ENCODE measurements at regions not wholly inside any gene's neighbourhood (a gene's known extent, or its start where the extent isn't known, plus 50 kb on each side); places are given as distances from the start of the nearest gene placed in this dataset.

DNA sequence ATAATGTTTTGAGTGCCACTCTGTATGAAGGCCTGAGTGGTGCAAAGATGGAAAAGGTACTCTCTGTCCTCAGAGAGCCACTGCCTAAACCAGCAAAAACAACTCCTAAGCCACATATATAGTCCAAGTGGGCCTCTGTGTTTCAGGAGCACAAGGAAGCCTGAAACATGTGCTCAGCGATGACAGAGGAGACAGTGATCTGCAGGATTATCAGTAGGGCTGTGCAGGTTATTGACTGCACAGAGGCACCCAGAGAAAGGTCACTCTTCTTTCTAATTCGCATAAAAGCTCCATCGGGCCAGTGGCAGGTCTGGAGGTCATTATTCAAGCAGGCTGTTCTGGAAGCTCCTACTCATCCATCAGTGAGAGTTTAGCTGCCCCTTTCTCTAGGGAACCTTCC, 361.9 kb downstream of the BCL11B start:
- Histone ChIP-seq H3K56ac (ENCODE audit: extremely low read depth, insufficient read depth, low read length) (no peak overlapping the region), H3K4me1 (ENCODE audit: control insufficient read depth, insufficient read depth, low read length) (no peaks in the 10 kb centered on the region), H2BK120ac (ENCODE audit: low read depth, low read length) (no peak overlapping the region), H3K36me3 (ENCODE audit: control insufficient read depth, insufficient read depth, low read length) (no peaks in the 10 kb centered on the region), H2AFZ (replicated peaks; ENCODE audit: low read length, poor library complexity) (no peak overlapping the region), H3K79me1 (ENCODE audit: low read depth in 1 of 2, low read length in 2 of 2) (no peaks in the 10 kb centered on the region), H2BK15ac (ENCODE audit: low read depth, low read length) (no peak overlapping the region), H4K8ac (ENCODE audit: low read depth in 2 of 2, low read length in 2 of 2) (no peak overlapping the region), H2AK9ac (replicated peaks; ENCODE audit: low read depth, low read length, poor library complexity) (no peak overlapping the region), H4K20me1 (ENCODE audit: insufficient read depth, low read length) (no peaks in the 10 kb centered on the region), H3K9me3 (ENCODE audit: control insufficient read depth, insufficient read depth, low read length) (peaks cover 30% of the 10 kb centered on the region), H4K5ac (ENCODE audit: low read depth, low read length) (no peak overlapping the region), H3K27ac (ENCODE audit: insufficient read depth, low read length) (no peak overlapping the region), H2AK5ac (ENCODE audit: low read depth, low read length) (no peak overlapping the region), H3K9me1 (ENCODE audit: insufficient read depth, low read length) (no peaks in the 10 kb centered on the region), H3K27me3 (ENCODE audit: control insufficient read depth, insufficient read depth, low read length) (no peaks in the 10 kb centered on the region), H4K91ac (ENCODE audit: insufficient read depth, low read depth, low read length) (no peak overlapping the region), H3K4me3 (ENCODE audit: insufficient read depth, low read depth, low read length) (no peak overlapping the region), H3K4ac (ENCODE audit: low read depth, low read length) (no peak overlapping the region), H3K23ac (ENCODE audit: low read depth, low read length) (no peak overlapping the region), H3K18ac (ENCODE audit: low read depth, low read length) (no peak overlapping the region), H3K14ac (replicated peaks; ENCODE audit: low read depth, low read length) (no peak overlapping the region), H3K4me2 (ENCODE audit: low read depth, low read length) (no peak overlapping the region), H2BK5ac (ENCODE audit: low read depth, low read length, poor library complexity, severe bottlenecking) (no peak overlapping the region), H3K9ac (ENCODE audit: low read depth, low read length) (no peak overlapping the region), H2BK20ac (ENCODE audit: low read depth, low read length) (no peak overlapping the region)
- DNase-seq: no peak
- dilution Hi-C loops (cut with HindIII; ENCODE audit: low sequenced_read_pairs, unreplicated experiment) (no loop called here), in situ Hi-C loops (cut with MboI; ENCODE audit: low sequenced_read_pairs) (no loop called here), intact Hi-C loops (cut with micrococcal nuclease) (no loop called here)
- TF ChIP-seq, protein P1, sequence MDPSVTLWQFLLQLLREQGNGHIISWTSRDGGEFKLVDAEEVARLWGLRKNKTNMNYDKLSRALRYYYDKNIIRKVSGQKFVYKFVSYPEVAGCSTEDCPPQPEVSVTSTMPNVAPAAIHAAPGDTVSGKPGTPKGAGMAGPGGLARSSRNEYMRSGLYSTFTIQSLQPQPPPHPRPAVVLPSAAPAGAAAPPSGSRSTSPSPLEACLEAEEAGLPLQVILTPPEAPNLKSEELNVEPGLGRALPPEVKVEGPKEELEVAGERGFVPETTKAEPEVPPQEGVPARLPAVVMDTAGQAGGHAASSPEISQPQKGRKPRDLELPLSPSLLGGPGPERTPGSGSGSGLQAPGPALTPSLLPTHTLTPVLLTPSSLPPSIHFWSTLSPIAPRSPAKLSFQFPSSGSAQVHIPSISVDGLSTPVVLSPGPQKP (IDR thresholded peaks at IDR 0.05; ENCODE audit: borderline replicate concordance, low read depth, low read length): no peak
- TF ChIP-seq RCOR1 (IDR thresholded peaks at IDR 0.05; ENCODE audit: insufficient replicate concordance, low read length) (no peak), MAFK (IDR thresholded peaks at IDR 0.05; ENCODE audit: low read depth, low read length) (no peak), FOS (IDR thresholded peaks at IDR 0.05; ENCODE audit: low read depth, low read length) (no peak), BHLHE40 (IDR thresholded peaks at IDR 0.05; ENCODE audit: low read depth, low read length) (no peak), SMC3 (IDR thresholded peaks at IDR 0.05; ENCODE audit: low read depth, low read length) (no peak), RFX5 (IDR thresholded peaks at IDR 0.05; ENCODE audit: low read depth, low read length) (no peak), RAD21 (IDR thresholded peaks at IDR 0.05; ENCODE audit: low read length) (no peak), CHD1 (IDR thresholded peaks at IDR 0.05; ENCODE audit: low read depth, low read length) (no peak), MXI1 (IDR thresholded peaks at IDR 0.05; ENCODE audit: borderline replicate concordance, low read depth, low read length) (no peak), CEBPB (IDR thresholded peaks at IDR 0.05; ENCODE audit: low read depth, low read length) (no peak), MAZ (IDR thresholded peaks at IDR 0.05; ENCODE audit: borderline replicate concordance, low read depth, low read length) (no peak), POLR2A (IDR thresholded peaks at IDR 0.05; ENCODE audit: low read depth, low read length) (no peak), NFE2L2 (IDR thresholded peaks at IDR 0.05; ENCODE audit: low read depth, low read length) (no peak)
- TF ChIP-seq, protein P2, sequence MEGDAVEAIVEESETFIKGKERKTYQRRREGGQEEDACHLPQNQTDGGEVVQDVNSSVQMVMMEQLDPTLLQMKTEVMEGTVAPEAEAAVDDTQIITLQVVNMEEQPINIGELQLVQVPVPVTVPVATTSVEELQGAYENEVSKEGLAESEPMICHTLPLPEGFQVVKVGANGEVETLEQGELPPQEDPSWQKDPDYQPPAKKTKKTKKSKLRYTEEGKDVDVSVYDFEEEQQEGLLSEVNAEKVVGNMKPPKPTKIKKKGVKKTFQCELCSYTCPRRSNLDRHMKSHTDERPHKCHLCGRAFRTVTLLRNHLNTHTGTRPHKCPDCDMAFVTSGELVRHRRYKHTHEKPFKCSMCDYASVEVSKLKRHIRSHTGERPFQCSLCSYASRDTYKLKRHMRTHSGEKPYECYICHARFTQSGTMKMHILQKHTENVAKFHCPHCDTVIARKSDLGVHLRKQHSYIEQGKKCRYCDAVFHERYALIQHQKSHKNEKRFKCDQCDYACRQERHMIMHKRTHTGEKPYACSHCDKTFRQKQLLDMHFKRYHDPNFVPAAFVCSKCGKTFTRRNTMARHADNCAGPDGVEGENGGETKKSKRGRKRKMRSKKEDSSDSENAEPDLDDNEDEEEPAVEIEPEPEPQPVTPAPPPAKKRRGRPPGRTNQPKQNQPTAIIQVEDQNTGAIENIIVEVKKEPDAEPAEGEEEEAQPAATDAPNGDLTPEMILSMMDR (conservative IDR thresholded peaks at IDR 0.05; ENCODE audit: low read depth, low read length): no peak
- TF ChIP-seq, protein P3, sequence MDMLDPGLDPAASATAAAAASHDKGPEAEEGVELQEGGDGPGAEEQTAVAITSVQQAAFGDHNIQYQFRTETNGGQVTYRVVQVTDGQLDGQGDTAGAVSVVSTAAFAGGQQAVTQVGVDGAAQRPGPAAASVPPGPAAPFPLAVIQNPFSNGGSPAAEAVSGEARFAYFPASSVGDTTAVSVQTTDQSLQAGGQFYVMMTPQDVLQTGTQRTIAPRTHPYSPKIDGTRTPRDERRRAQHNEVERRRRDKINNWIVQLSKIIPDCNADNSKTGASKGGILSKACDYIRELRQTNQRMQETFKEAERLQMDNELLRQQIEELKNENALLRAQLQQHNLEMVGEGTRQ (IDR thresholded peaks at IDR 0.05; ENCODE audit: low read depth, low read length): no peak
- no peak for ATAC-seq (ENCODE audit: low read depth)
- BruUV-seq (replicated peaks): no TSS peak
- WGBS, 2 experiments (ENCODE audit: extremely low coverage in 2 of 2, insufficient read length in 1 of 2): 100% methylated on average over 1 of the region's 3 CpGs; no CpG with 5 or more reads in 1 of the 2 experiments
- POLR2A ChIA-PET (ENCODE audit: unreplicated experiment): no interaction called here
- CTCF ChIA-PET: no interaction called here

Data from IMR-90 (cell line).